ENCODE measurements at regions not wholly inside any gene's neighbourhood (a gene's known extent, or its start where the extent isn't known, plus 50 kb on each side); places are given as distances from the start of the nearest gene placed in this dataset.

DNA sequence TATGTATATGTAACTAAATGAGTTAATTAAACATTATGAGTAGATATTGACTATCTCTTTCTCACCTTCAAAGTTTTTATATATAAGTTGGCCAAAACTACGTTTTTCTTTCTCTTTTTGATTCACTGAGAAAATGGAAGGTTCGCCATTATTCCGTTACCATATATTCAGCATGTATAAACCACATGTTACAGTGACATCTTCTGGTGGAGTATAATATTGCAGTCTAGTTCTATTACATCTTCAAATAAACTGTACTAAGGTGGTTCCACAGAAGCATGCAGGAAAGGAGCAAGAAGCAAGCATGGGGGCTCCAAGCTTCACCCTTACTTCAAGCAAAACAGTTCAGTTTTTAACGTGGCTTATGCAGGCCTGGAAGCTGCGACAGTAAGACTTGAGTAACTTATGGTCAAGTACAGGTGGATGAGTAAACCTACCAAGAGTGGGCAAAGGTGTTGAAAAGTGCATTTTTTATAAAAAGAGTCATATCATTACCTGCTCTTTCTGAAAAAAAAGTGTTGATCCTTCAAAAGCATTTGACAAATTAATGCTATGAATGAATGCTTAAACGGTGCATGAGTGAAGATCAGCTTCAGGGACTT is 129.8 kb upstream of the RAB6C start:
- intact Hi-C loops (cut with DNase I; ENCODE audit: low total_unique reads), result no loop called here
- no peak for DNase-seq (ENCODE audit: low spot score in 2 of 2)
- TF ChIP-seq, protein P1, sequence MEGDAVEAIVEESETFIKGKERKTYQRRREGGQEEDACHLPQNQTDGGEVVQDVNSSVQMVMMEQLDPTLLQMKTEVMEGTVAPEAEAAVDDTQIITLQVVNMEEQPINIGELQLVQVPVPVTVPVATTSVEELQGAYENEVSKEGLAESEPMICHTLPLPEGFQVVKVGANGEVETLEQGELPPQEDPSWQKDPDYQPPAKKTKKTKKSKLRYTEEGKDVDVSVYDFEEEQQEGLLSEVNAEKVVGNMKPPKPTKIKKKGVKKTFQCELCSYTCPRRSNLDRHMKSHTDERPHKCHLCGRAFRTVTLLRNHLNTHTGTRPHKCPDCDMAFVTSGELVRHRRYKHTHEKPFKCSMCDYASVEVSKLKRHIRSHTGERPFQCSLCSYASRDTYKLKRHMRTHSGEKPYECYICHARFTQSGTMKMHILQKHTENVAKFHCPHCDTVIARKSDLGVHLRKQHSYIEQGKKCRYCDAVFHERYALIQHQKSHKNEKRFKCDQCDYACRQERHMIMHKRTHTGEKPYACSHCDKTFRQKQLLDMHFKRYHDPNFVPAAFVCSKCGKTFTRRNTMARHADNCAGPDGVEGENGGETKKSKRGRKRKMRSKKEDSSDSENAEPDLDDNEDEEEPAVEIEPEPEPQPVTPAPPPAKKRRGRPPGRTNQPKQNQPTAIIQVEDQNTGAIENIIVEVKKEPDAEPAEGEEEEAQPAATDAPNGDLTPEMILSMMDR (IDR thresholded peaks at IDR 0.05), result no peak
- no peak for TF ChIP-seq POLR2A (IDR thresholded peaks at IDR 0.05)

GRCh38 chr2:129857200-129857599 is 122.3 kb upstream of the RAB6C start:
- WGBS, 2 donors, result 36 to 38% methylated on average over 4 of the region's 4 CpGs
- no peak for DNase-seq (ENCODE audit: low spot score in 2 of 2)
- TF ChIP-seq, protein P1 (IDR thresholded peaks at IDR 0.05), result no peak
- no peak for TF ChIP-seq POLR2A (IDR thresholded peaks at IDR 0.05)
- H3K4me3 ChIP-seq (ENCODE audit: low read depth, poor library complexity, severe bottlenecking), result no peak overlapping the region
- intact Hi-C loops (cut with DNase I; ENCODE audit: low total_unique reads), result no loop called here

More for the DNA sequence above, 129.8 kb upstream of the RAB6C start:
- no peak overlapping the region for H3K4me3 ChIP-seq (ENCODE audit: low read depth, poor library complexity, severe bottlenecking)
- WGBS, 2 donors, result 19 to 20% methylated on average over 6 of the region's 6 CpGs

DNA sequence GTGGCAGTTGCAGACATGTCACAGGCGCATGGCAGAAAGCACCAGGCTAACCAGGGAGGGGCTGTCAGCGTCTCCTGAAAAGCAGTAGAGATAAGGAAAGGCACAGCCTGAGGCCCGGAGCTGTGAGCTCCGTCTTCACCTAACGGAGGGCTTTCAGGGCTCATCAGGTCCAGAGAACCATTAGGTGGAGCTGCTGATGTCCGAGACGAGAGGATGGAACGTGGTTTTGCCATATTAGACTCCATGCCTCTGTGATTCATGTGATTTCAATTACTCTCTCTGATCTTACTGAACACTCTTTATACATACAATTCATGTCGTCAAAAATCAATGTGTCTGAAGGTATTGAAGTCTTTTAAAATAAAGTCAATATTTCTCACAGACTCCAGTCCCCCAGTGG is 120.3 kb upstream of the RAB6C start:
- TF ChIP-seq, protein P1 (IDR thresholded peaks at IDR 0.05), result no peak
- TF ChIP-seq POLR2A (IDR thresholded peaks at IDR 0.05), result no peak
- DNase-seq (ENCODE audit: low spot score in 2 of 2), result no peak
- 57 to 69% methylated on average over 9 of the region's 9 CpGs for WGBS, 2 donors
- H3K4me3 ChIP-seq (ENCODE audit: low read depth, poor library complexity, severe bottlenecking), result no peak overlapping the region
- intact Hi-C loops (cut with DNase I; ENCODE audit: low total_unique reads), result no loop called here

GRCh38 chr2:129860088-129860487 is 119.4 kb upstream of the RAB6C start:
- DNase-seq (ENCODE audit: low spot score in 2 of 2), result no peak
- intact Hi-C loops (cut with DNase I; ENCODE audit: low total_unique reads), result no loop called here
- TF ChIP-seq POLR2A (IDR thresholded peaks at IDR 0.05), result no peak
- TF ChIP-seq, protein P1 (IDR thresholded peaks at IDR 0.05), result no peak
- no peak overlapping the region for H3K4me3 ChIP-seq (ENCODE audit: low read depth, poor library complexity, severe bottlenecking)

DNA sequence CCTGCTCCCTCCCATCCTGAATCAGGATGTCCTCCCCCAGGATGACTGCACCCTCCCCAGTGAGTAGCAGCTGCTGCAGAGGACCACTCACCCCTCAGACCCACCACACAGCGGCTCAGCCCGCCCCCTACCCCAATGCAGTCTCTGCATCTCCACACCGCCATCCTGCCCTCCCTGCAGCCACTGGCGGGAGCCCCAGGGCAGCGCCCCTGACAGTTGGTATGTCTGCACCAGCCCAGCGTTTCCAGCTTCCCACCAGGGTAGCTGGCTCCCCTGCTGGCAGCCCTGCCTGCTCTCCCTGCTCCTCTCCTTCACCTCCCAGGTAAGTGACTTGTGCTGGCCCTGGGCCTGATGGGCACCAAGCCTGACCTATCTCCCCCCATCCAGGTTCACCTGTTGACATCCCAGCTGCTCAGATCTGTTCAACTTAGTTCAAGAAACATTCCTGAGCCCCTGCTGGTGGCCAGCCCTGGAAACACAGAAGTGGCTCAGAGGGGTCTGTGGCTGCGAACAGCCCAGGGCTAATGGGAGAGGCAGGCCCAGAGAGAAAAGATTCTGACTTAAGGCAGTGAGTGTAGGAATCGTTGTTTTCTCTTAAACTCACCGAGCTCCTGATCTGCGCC is 117.7 kb upstream of the RAB6C start:
- H3K4me3 ChIP-seq (ENCODE audit: low read depth, poor library complexity, severe bottlenecking), result no peak overlapping the region
- WGBS, 2 donors, result 93 to 97% methylated on average over 9 to 10 of the region's 10 CpGs
- TF ChIP-seq, protein P1 (IDR thresholded peaks at IDR 0.05), result no peak
- TF ChIP-seq POLR2A (IDR thresholded peaks at IDR 0.05), result no peak
- no peak for DNase-seq (ENCODE audit: low spot score in 2 of 2)
- intact Hi-C loops (cut with DNase I; ENCODE audit: low total_unique reads), result no loop called here

DNA sequence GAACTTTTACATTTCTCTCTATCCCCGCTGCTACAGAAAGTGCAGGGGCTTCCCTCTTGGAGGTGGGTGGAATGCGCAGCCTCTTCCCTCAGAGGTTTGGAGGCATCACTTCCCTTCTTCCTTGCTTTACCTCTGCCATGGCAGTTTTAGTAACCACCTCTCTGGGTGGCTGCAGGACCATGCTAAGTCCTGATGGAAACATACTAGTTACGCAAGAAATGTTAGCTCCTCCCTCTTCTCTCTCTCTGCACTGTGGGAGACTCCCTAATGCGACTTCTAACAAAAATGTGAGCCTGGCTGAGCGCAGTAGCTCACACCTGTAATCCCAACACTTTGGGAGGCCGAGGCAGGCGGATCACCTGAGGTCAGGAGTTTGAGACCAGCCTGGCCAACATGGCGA is 116.8 kb upstream of the RAB6C start:
- WGBS, 2 donors, result 89 to 93% methylated on average over 8 of the region's 8 CpGs
- intact Hi-C loops (cut with DNase I; ENCODE audit: low total_unique reads), result no loop called here
- no peak for DNase-seq (ENCODE audit: low spot score in 2 of 2)
- TF ChIP-seq POLR2A (IDR thresholded peaks at IDR 0.05), result no peak
- TF ChIP-seq, protein P1 (IDR thresholded peaks at IDR 0.05), result no peak
- no peak overlapping the region for H3K4me3 ChIP-seq (ENCODE audit: low read depth, poor library complexity, severe bottlenecking)

Measured in lower leg skin (tissue), 4 donors.